ENCODE measurements at regions not wholly inside any gene's neighbourhood (a gene's known extent, or its start where the extent isn't known, plus 50 kb on each side); places are given as distances from the start of the nearest gene placed in this dataset.

GRCh38 chr17:63023049-63023448 lies 57.0 kb downstream of the TANC2 start:
- no peak for TF ChIP-seq CTCF (IDR thresholded peaks at IDR 0.05)
- TF ChIP-seq POLR2A (IDR thresholded peaks at IDR 0.05): no peak
- TF ChIP-seq POLR2AphosphoS5 (IDR thresholded peaks at IDR 0.05): no peak
